ENCODE measurements at regions not wholly inside any gene's neighbourhood (a gene's known extent, or its start where the extent isn't known, plus 50 kb on each side); places are given as distances from the start of the nearest gene placed in this dataset.

GRCh38 chr5:83839256-83839655 lies 118.6 kb upstream of the HAPLN1 start:
- Mint-ChIP-seq H3K27ac (ENCODE audit: unreplicated experiment) (no peak overlapping the region), H3K4me3 (ENCODE audit: low read depth, unreplicated experiment) (no peak overlapping the region), H3K4me1 (ENCODE audit: low read depth, unreplicated experiment) (no peaks in the 10 kb centered on the region), H3K27me3 (ENCODE audit: unreplicated experiment) (no peaks in the 10 kb centered on the region), H3K9me3 (ENCODE audit: low read depth, unreplicated experiment) (no peaks in the 10 kb centered on the region), H3K36me3 (ENCODE audit: insufficient read depth, unreplicated experiment) (no peaks in the 10 kb centered on the region)
- CTCF ChIA-PET = no interaction called here
- DNase-seq = no peak
- no peak for TF ChIP-seq CTCF (IDR thresholded peaks at IDR 0.05; ENCODE audit: unreplicated experiment)
- intact Hi-C loops (cut with micrococcal nuclease; ENCODE audit: unreplicated experiment) = no loop called here
- no TSS peak for BruUV-seq (replicated peaks)

- CTCF ChIA-PET = no interaction called here
- no peaks in the 10 kb centered on the region for H3K36me3 Mint-ChIP-seq (ENCODE audit: insufficient read depth, unreplicated experiment)
- no TSS peak for BruUV-seq (replicated peaks)
- TF ChIP-seq CTCF (IDR thresholded peaks at IDR 0.05; ENCODE audit: unreplicated experiment) = no peak
- no peaks in the 10 kb centered on the region for H3K9me3 Mint-ChIP-seq (ENCODE audit: low read depth, unreplicated experiment)
- intact Hi-C loops (cut with micrococcal nuclease; ENCODE audit: unreplicated experiment) = no loop called here
- no peaks in the 10 kb centered on the region for H3K4me1 Mint-ChIP-seq (ENCODE audit: low read depth, unreplicated experiment)
- DNase-seq = no peak
- H3K27me3 Mint-ChIP-seq (ENCODE audit: unreplicated experiment) = no peaks in the 10 kb centered on the region
- no peak overlapping the region for H3K27ac Mint-ChIP-seq (ENCODE audit: unreplicated experiment)
- H3K4me3 Mint-ChIP-seq (ENCODE audit: low read depth, unreplicated experiment) = no peak overlapping the region
Observed at GRCh38 chr5:83837265-83837907, 116.7 kb upstream of the HAPLN1 start.

GRCh38 chr5:83834306-83834705 lies 113.7 kb upstream of the HAPLN1 start:
- H3K36me3 Mint-ChIP-seq (ENCODE audit: insufficient read depth, unreplicated experiment) = no peaks in the 10 kb centered on the region
- BruUV-seq (replicated peaks) = no TSS peak
- no peaks in the 10 kb centered on the region for H3K4me1 Mint-ChIP-seq (ENCODE audit: low read depth, unreplicated experiment)
- H3K9me3 Mint-ChIP-seq (ENCODE audit: low read depth, unreplicated experiment) = peaks cover 2% of the 10 kb centered on the region
- TF ChIP-seq CTCF (IDR thresholded peaks at IDR 0.05; ENCODE audit: unreplicated experiment) = no peak
- intact Hi-C loops (cut with micrococcal nuclease; ENCODE audit: unreplicated experiment) = no loop called here
- DNase-seq = no peak
- H3K27me3 Mint-ChIP-seq (ENCODE audit: unreplicated experiment) = no peaks in the 10 kb centered on the region
- CTCF ChIA-PET = no interaction called here
- H3K4me3 Mint-ChIP-seq (ENCODE audit: low read depth, unreplicated experiment) = no peak overlapping the region
- H3K27ac Mint-ChIP-seq (ENCODE audit: unreplicated experiment) = no peak overlapping the region

- no peaks in the 10 kb centered on the region for H3K36me3 Mint-ChIP-seq (ENCODE audit: insufficient read depth, unreplicated experiment)
- H3K27me3 Mint-ChIP-seq (ENCODE audit: unreplicated experiment) = no peaks in the 10 kb centered on the region
- DNase-seq = no peak
- TF ChIP-seq CTCF (IDR thresholded peaks at IDR 0.05; ENCODE audit: unreplicated experiment) = no peak
- intact Hi-C loops (cut with micrococcal nuclease; ENCODE audit: unreplicated experiment) = no loop called here
- no peaks in the 10 kb centered on the region for H3K4me1 Mint-ChIP-seq (ENCODE audit: low read depth, unreplicated experiment)
- no peak overlapping the region for H3K27ac Mint-ChIP-seq (ENCODE audit: unreplicated experiment)
- CTCF ChIA-PET = no interaction called here
- no peak overlapping the region for H3K4me3 Mint-ChIP-seq (ENCODE audit: low read depth, unreplicated experiment)
- BruUV-seq (replicated peaks) = no TSS peak
- H3K9me3 Mint-ChIP-seq (ENCODE audit: low read depth, unreplicated experiment) = peaks cover 2% of the 10 kb centered on the region
Observed at GRCh38 chr5:83831834-83832233, 111.2 kb upstream of the HAPLN1 start.
